AML-193 (cell line): ENCODE measurements at regions not wholly inside any gene's neighbourhood (a gene's known extent, or its start where the extent isn't known, plus 50 kb on each side); places are given as distances from the start of the nearest gene placed in this dataset.

Experiments
- DNase-seq, 2 experiments: peaks; one replicate each; lab custom pipeline; 2025; lab: John Stamatoyannopoulos, UW

- DNase-seq, result no peak
Observed at GRCh38 chr16:86215233-86215978, 294.9 kb upstream of the FOXF1 start.

GRCh38 chr16:86215979-86216585 is 294.2 kb upstream of the FOXF1 start:
- DNase-seq, result no peak

- DNase-seq, result no peak
Observed at GRCh38 chr16:86216591-86216990, 293.7 kb upstream of the FOXF1 start.

- no peak for DNase-seq
Observed at GRCh38 chr16:86217001-86217890, 293.1 kb upstream of the FOXF1 start.

- no peak for DNase-seq
Observed at GRCh38 chr16:86217891-86218270, 292.4 kb upstream of the FOXF1 start.

GRCh38 chr16:86218479-86219170 is 291.7 kb upstream of the FOXF1 start:
- no peak for DNase-seq

GRCh38 chr16:86219655-86220445 is 290.5 kb upstream of the FOXF1 start:
- no peak for DNase-seq

GRCh38 chr16:86220561-86220960 is 289.8 kb upstream of the FOXF1 start:
- no peak for DNase-seq

- DNase-seq, result no peak
Observed at GRCh38 chr16:86221085-86221484, 289.2 kb upstream of the FOXF1 start.

- no peak for DNase-seq
Observed at GRCh38 chr16:86222547-86222946, 287.8 kb upstream of the FOXF1 start.

- DNase-seq, result no peak
Observed at GRCh38 chr16:86222965-86223551, 287.3 kb upstream of the FOXF1 start.

- DNase-seq, result no peak
Observed at GRCh38 chr16:86224126-86224525, 286.2 kb upstream of the FOXF1 start.

GRCh38 chr16:86224629-86225028 is 285.7 kb upstream of the FOXF1 start:
- DNase-seq, result no peak

- DNase-seq, result no peak
Observed at GRCh38 chr16:86225905-86226371, 284.4 kb upstream of the FOXF1 start.

- no peak for DNase-seq
Observed at GRCh38 chr16:86227041-86227440, 283.3 kb upstream of the FOXF1 start.

- DNase-seq, result no peak
Observed at GRCh38 chr16:86227801-86228200, 282.5 kb upstream of the FOXF1 start.

- DNase-seq, result no peak
Observed at GRCh38 chr16:86228713-86229112, 281.6 kb upstream of the FOXF1 start.

- no peak for DNase-seq
Observed at GRCh38 chr16:86229283-86229682, 281.0 kb upstream of the FOXF1 start.

- no peak for DNase-seq
Observed at GRCh38 chr16:86229866-86230656, 280.3 kb upstream of the FOXF1 start.
